ENCODE measurements at regions not wholly inside any gene's neighbourhood (a gene's known extent, or its start where the extent isn't known, plus 50 kb on each side); places are given as distances from the start of the nearest gene placed in this dataset.

- no peak for TF ChIP-seq CTCF (IDR thresholded peaks at IDR 0.05)
- TF ChIP-seq POLR2A (IDR thresholded peaks at IDR 0.05), result no peak
Observed at GRCh38 chr11:15615398-15616096, 500.8 kb downstream of the INSC start.

Measured in uterus (tissue), 2 donors.